Vagina (tissue), 2 donors: ENCODE measurements at regions not wholly inside any gene's neighbourhood (a gene's known extent, or its start where the extent isn't known, plus 50 kb on each side); places are given as distances from the start of the nearest gene placed in this dataset.

ENCODE experiments used
- POLR2AphosphoS5 ChIP-seq, 2 donors: sonication (generic); formaldehyde crosslinking; IDR thresholded peaks; one replicate each; pipeline ENCODE4 v1.9.0; 2017; ENCODE audit warnings: antibody characterized with exemption in 2 of 2, mild to moderate bottlenecking in 2 of 2, low read depth in 1 of 2; ENCODE audit not compliant: insufficient read depth in 1 of 2
- TF ChIP-seq, protein P1 (sequence below), 3 experiments: fragments of 450-650 bp in 2 of 3; fragments of 200-600 bp in 1 of 3; sonication (generic) in 1 of 3; IDR thresholded peaks; one replicate each; pipeline ENCODE4 v1.5.1; 2017 to 2019; ENCODE audit warnings: antibody characterized with exemption in 3 of 3, mild to moderate bottlenecking in 2 of 3, moderate library complexity in 2 of 3

DNA sequence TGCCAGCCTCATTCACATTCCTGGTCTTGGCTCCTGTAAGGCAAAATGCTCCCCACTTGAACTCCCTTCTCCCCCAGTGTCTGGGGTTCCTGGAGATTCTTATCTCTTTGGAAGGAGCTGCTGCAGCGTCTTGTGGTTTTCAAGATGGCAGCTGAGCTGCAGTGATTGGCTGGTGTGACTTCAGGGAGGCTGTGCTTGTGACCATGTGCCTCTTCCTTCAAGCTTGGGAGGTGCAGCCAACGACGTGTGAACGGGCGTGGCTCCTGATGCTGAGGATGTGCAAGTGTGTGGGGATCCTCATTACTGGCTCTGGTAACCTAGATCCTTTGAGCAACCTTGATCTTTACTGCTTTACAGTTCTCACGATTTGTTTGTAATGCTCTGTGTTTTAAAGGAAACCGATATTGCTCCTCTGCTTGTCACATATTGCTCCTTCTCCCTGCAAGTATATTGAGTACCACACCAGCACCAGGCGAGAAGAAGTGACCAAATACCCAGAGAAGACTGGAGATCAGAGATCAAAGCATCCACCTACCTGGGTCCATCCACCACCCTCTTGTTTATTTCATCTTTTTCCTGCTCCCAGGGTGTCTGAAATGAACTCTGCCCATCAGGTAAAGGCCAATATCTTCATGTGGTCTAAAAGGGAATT, 208.5 kb downstream of the FGF9 start:
- TF ChIP-seq, protein P1, sequence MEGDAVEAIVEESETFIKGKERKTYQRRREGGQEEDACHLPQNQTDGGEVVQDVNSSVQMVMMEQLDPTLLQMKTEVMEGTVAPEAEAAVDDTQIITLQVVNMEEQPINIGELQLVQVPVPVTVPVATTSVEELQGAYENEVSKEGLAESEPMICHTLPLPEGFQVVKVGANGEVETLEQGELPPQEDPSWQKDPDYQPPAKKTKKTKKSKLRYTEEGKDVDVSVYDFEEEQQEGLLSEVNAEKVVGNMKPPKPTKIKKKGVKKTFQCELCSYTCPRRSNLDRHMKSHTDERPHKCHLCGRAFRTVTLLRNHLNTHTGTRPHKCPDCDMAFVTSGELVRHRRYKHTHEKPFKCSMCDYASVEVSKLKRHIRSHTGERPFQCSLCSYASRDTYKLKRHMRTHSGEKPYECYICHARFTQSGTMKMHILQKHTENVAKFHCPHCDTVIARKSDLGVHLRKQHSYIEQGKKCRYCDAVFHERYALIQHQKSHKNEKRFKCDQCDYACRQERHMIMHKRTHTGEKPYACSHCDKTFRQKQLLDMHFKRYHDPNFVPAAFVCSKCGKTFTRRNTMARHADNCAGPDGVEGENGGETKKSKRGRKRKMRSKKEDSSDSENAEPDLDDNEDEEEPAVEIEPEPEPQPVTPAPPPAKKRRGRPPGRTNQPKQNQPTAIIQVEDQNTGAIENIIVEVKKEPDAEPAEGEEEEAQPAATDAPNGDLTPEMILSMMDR (IDR thresholded peaks at IDR 0.05) = no peak
- TF ChIP-seq POLR2AphosphoS5 (IDR thresholded peaks at IDR 0.05; ENCODE audit: insufficient read depth in 1 of 2, low read depth in 1 of 2) = no peak
